ENCODE measurements at regions not wholly inside any gene's neighbourhood (a gene's known extent, or its start where the extent isn't known, plus 50 kb on each side); places are given as distances from the start of the nearest gene placed in this dataset.

DNA sequence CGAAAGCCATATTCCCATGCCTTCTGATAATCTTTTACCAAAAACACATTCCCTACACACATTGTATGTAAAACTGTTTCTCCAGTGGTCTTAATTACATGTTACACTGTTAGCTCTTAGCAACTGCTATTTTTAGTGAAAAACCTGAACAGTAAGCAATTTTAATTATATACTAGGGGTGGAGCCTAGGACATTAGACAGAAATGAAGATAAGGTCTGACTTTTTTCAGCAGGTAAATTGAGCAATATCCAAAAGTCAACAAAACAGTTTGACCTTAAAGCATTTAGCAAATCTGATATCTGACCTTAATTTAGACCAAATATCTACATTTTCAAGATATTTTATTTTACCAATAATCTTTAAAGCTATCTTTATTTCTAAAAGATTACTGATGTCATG is 60.2 kb downstream of the PDE6H start:
- DNase-seq (ENCODE audit: low read depth in 3 of 3): no peak

DNA sequence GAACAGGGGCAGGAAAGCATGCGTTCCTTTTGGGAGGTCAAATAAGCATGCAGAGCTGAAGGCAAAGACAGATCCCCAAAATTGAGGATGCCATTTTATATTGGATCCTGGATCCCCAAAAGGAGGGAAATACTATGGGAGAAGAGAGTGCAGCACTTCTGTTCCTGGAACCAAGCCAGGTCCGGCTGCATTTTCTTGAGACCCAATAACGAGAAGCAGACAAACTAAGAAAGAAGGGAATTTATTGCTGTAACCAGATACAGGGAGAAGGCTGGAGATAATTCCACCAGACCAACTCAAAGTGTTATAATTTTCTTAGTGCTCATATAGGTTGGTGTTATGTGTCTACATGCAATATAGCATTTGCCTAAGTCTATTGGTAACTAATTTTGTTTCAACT is 60.8 kb downstream of the PDE6H start:
- no peak for DNase-seq (ENCODE audit: low read depth in 3 of 3)

- no peak for DNase-seq (ENCODE audit: low read depth in 3 of 3)
These were observed 62.3 kb downstream of the PDE6H start for GRCh38 chr12:15035185-15035584.

DNA sequence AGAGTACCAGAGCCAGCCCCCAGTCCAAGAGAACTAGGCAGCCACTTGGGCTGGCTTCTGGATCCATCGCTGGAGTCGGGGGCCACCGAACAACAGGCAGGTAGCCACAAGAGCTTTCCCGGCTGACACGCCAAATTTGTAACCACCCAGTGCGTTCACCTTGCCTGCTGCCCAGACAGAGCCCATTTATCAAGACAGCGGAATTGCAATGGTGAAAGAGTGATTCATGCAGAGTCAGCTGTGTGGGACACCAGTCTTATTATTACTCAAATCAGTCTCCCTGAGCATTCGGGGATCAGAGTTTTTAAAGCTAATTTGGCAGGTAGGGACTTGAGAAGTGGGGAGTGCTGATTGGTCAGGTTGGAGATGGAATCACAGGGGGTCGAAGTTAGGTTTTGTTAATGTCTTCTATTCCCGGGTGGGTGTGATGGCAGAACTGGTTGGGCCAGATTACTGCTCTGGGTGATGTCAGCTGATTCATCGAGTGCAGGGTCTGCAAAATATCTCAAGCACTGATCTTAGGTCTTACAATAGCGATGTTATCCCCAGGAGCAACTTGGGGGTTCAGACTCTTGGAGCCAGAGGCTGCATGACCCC is 64.3 kb downstream of the PDE6H start:
- no peak for DNase-seq (ENCODE audit: low read depth in 3 of 3)

DNA sequence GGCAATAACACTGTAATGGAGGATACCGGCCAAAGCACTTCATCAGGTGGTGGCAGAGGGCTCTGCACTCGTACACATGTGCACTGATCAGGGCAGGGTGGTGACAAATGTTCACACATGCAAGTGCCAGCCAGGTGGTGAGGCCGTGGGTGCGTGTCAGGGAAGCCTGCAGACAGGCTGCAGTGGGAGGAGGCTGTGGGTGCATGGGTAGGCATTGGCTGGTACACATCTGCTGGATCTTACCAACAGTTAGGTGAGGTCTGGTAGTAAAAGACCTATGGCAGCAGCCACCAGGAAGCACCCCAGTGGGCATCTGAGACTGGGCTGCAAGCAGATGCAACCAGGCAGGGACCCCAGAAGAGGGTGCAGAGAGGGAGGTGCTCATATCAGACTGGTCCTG is 65.3 kb downstream of the PDE6H start:
- no peak for DNase-seq (ENCODE audit: low read depth in 3 of 3)

DNA sequence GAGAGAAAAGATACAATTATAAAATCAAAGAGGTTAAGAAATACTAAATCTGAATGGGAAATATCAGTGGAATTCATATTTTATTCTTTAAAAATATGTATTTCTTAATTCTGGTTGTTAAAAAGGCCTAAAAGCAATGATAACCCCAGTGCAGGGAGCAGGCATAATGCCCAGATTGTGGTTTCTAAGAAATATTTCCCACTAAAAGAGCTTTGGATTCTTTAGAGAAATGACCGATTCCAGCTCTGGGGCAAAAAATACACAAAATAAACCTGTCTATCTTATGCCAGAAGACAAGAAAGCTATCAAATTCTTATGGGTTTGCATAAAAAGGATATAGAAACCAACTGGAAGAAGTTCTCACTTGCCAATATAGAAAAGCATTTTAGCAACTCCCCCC is 71.6 kb downstream of the PDE6H start:
- no peak for DNase-seq (ENCODE audit: low read depth in 3 of 3)

DNA sequence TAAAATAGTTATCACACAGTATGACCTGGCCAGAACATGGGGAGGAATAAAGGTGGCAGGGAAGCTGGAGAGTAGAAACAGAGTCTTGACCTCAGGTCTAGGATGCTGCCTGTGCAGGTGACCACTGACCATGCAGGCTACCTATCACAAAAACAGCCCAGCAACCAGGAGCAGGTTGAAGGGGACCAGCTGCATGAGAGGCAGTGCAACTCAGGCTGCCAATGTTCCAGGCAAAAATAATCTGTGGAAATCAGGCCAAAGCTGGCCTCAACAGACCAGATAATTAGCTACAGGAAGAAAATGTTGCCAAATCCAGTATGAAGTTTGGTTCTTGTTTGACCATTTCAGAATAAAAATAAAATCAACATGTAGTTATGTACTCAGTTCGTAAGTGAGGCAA is 72.6 kb downstream of the PDE6H start:
- DNase-seq (ENCODE audit: low read depth in 3 of 3): no peak

DNA sequence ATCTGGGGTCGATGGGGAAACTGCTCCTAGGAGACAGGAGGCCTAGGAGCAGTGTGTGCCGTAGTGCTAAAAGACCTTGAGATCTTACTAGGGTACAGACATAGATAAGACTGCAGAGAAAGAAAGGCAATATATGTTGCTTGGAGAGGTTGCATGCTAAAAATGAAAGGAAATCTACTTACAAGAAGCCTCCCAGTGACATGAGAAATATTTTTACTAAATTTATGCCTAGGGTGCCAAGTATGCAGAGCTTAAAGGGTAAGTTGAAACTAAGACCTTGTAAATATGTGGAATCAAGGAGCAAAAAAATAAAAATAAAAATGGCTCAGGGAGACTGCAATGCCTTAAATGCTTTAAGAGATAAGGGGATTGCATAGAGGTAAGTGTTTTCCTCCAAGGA is 74.8 kb downstream of the PDE6H start:
- no peak for DNase-seq (ENCODE audit: low read depth in 3 of 3)

DNA sequence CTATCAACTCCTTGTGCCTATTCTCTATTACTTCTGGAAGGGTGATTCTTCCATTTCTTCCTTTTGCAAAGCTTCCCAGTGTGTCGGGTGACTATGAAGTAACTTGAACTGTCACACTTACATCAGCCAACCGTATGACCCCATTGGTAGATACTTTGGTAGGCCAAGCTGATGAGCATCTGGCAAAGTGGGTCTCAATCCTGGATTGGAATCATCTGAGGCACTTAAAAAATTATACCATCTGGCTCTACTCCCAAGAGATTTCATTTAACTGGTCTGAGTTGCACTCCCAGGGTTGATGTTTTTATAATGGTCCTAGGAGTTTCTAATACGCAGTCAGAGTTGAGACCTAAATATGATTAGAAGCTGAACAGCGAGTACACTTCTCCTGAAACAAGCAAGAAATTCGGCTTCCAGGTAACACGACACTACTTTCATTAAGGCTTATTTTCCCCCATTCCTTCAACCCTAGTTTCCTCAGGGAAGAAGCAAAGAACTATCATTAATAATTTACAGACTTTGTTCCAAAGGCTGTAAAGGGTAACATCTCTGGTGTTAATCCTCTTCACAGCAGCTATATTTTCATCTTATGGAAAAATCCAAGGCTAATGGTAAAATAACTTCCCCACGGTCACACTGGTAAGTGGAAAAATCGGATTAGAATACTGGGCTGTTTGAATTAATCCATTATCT is 76.8 kb downstream of the PDE6H start:
- no peak for DNase-seq (ENCODE audit: low read depth in 3 of 3)

GRCh38 chr12:15050659-15051058 is 77.8 kb downstream of the PDE6H start:
- DNase-seq (ENCODE audit: low read depth in 3 of 3): peak in 1 of 3 experiments; percentile 3

GRCh38 chr12:15052691-15053090 is 79.8 kb downstream of the PDE6H start:
- no peak for DNase-seq (ENCODE audit: low read depth in 3 of 3)

DNA sequence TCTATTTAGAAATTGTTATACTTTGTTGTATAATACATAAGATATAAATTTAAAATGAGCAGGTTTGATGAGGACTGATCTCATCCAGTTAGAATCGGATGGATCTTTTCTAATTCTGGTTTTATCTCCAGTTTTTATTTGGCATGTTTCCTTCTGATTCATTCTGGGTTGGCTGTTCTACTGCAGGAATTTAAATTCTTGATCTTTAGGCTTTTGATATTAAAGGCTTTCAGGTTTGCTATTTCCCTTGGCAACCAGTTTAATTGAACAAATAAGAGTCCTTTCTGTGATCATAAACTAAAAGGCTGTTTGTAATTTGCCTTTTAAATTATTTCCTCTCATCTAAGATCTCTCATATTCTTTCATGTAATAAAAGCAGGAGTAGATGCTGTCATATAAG is 83.4 kb downstream of the PDE6H start:
- DNase-seq (ENCODE audit: low read depth in 3 of 3): no peak

All from stimulated activated CD4-positive, alpha-beta T cell treated with anti-CD3 and anti-CD28 coated beads, TNF-alpha, amount 100 ng/mL, for 4 hours (primary cell).